RWPE1 (cell line): ENCODE measurements at regions not wholly inside any gene's neighbourhood (a gene's known extent, or its start where the extent isn't known, plus 50 kb on each side); places are given as distances from the start of the nearest gene placed in this dataset.

Source experiments
- CTCF ChIA-PET: fragments of 350-600 bp; sonication (Branson Sonifier 250); formaldehyde crosslinking; extraction: SDS; loops from one replicate; lab custom pipeline; 2021; lab: Yijun Ruan, JAX
- POLR2A ChIA-PET: fragments of 400-600 bp; formaldehyde crosslinking; extraction: SDS; loops from one replicate; lab custom pipeline; 2020; ENCODE audit warnings: antibody characterized with exemption; ENCODE audit not compliant: low non-redundant PET; lab: Yijun Ruan, JAX
- DNase-seq: peaks from one replicate; pipeline ENCODE4 v3.0.0; 2012; ENCODE audit warnings: low spot score
- H3K27ac ChIP-seq: fragments of 450-650 bp; 2 replicates; pipeline ENCODE4 v1.5.1; 2017
- TF ChIP-seq, protein P1 (sequence below): fragments of 450-650 bp; conservative IDR thresholded peaks from 2 replicates; pipeline ENCODE4 v1.5.1; 2017; ENCODE audit warnings: low read depth, mild to moderate bottlenecking

DNA sequence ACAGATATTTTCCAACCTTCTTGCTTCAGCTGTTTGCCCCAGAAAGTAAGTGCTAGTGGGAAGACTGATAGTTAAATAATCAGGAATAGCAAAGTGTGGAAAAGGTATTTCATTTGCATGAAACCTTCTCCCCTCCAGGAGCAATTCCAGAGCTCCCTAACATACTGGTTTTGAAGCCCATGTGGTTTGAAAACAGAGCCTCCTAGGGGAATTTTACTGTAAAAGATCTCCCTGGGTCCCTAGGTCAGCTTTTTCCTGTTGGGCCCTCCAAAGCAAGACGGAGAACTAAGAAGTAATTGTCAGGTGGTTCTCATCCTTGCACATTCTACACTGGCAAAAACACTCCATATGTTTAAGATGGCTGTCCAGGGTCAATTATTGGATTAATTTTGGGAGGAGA, 218.7 kb upstream of the FOXD3 start:
- TF ChIP-seq, protein P1, sequence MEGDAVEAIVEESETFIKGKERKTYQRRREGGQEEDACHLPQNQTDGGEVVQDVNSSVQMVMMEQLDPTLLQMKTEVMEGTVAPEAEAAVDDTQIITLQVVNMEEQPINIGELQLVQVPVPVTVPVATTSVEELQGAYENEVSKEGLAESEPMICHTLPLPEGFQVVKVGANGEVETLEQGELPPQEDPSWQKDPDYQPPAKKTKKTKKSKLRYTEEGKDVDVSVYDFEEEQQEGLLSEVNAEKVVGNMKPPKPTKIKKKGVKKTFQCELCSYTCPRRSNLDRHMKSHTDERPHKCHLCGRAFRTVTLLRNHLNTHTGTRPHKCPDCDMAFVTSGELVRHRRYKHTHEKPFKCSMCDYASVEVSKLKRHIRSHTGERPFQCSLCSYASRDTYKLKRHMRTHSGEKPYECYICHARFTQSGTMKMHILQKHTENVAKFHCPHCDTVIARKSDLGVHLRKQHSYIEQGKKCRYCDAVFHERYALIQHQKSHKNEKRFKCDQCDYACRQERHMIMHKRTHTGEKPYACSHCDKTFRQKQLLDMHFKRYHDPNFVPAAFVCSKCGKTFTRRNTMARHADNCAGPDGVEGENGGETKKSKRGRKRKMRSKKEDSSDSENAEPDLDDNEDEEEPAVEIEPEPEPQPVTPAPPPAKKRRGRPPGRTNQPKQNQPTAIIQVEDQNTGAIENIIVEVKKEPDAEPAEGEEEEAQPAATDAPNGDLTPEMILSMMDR = no peak
- H3K27ac ChIP-seq = no peak overlapping the region
- ChIA-PET POLR2A (no interaction called here), CTCF (no interaction called here)
- no peak for DNase-seq

DNA sequence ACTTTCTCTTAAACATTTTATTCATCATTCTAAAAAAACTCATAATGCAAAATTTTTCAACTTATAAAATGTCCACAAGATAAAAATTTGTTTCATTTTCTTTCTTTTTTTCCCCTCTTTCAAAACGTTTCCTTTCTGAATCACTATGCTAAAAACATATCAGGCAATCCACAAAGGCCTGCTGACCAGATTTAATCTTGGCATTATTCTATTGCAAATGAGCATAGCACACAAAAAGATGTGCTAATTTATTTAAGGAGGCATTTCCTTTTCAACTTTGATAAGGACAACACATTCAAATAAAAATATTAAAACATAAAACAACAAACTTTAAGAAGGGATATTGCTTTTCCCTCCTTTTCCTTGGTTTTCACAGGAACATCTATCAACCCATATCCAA, 215.3 kb upstream of the FOXD3 start:
- no peak for DNase-seq
- ChIA-PET CTCF (interaction anchor here (0.6 kb wide), 1 partner anchor 319 kb away, joined by 3 read pairs; no protein-coding TSS in a partner anchor), POLR2A (no interaction called here)
- TF ChIP-seq, protein P1 = no peak
- H3K27ac ChIP-seq = no peak overlapping the region

DNA sequence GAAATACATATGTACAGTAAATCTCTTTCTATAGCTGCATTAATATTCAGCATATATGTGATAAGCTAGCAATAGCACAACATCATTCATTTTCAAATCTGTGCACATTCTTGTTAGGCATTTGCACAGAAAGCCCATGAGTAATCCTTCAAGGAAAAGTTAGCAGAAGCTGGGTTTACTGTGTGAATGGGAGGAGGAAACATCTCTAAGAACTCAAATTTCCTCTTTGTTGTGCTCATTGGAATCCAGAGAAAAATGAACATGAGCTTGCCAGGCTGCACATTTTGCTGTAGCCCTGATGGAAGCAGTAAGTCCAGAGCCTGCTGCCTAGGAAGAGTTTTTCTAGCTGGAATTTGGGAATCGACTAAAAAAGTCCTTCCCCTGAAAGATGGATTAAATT, 214.2 kb upstream of the FOXD3 start:
- H3K27ac ChIP-seq = no peak overlapping the region
- DNase-seq = no peak
- TF ChIP-seq, protein P1 = no peak
- ChIA-PET POLR2A (no interaction called here), CTCF (no interaction called here)

DNA sequence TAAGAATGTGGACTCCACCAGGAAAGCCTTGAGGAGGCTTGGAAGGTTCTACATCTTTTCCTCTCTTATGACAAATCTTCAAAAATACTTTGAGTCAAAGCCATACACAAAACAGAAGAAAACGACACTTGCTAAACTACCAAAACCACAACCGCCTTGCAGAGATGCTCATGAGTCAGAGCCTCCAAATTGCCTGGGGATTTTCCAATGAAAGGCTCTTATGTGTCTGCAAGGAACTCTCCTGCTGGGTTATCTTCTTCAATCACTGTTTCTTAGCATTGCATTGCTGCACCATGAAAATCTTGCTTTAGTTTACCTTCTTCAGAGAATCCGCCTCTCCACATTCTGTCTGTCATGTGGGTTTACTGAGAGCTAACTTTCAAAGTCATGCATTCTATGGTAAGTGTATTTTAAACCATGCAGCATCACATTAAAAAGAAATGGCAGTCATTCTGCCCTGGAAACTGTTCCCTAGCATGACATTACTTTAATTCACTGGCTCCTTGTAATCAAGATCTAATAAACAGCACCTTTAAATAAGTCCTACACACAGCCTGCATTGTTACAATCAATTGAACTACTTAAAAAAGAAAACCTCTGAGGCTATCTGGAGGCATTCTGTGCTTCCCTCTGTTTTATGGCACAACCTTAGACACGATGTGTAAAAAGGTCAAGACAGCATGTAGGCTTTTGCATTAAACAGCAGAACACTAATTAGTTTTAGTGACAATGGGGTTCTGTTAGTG, 210.0 kb upstream of the FOXD3 start:
- peak; percentile 7 for DNase-seq
- no peak overlapping the region for H3K27ac ChIP-seq
- ChIA-PET CTCF (no interaction called here), POLR2A (no interaction called here)
- TF ChIP-seq, protein P1 = no peak

DNA sequence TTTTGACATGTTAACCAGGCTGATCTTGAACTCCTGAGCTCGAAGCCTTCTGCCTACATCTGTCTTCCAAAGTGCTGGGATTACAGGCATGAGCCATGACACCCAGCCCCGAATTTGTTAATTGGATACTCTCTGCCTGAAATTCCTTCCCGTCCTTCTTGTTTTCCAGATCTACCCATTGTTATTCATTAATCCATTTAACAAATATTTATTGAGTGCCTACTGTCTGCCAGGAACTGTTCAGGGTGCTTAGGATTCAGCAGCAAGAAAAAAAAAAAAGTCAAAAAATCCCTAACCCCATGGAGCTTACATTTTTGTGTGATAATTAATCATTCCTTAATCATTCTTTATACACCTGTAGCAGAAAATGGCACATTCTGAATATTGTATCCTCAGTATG, 206.8 kb upstream of the FOXD3 start:
- ChIA-PET CTCF (interaction anchor here (0.7 kb wide), 1 partner anchor 1247 kb away, joined by 4 read pairs; no protein-coding TSS in a partner anchor), POLR2A (no interaction called here)
- no peak for DNase-seq
- TF ChIP-seq, protein P1 = no peak
- no peak overlapping the region for H3K27ac ChIP-seq

DNA sequence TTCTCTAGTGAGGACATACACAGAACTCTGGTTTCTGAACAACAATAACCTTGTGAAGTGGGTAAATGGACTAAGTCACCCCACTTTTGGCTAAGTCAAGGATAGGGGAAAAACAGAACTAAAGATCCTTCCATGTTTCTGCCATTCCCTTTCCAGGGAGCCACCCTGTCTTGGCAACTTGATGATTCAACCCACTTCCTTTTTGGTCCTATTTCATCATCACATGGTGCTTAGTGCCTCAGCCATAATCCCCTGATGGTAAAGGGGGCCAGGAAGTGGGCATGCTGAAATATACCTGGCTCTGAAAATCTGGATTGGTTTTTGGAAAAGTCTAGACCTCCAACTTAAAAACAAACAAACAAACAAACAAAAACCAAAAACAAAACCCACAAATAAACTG, 206.4 kb upstream of the FOXD3 start:
- no peak for DNase-seq
- TF ChIP-seq, protein P1 = no peak

More for the DNA sequence above, 206.4 kb upstream of the FOXD3 start:
- H3K27ac ChIP-seq = no peak overlapping the region
- ChIA-PET POLR2A (no interaction called here), CTCF (interaction anchor here (0.7 kb wide), 1 partner anchor 1247 kb away, joined by 4 read pairs; no protein-coding TSS in a partner anchor)
